GM18519 (cell line): ENCODE measurements at regions not wholly inside any gene's neighbourhood (a gene's known extent, or its start where the extent isn't known, plus 50 kb on each side); places are given as distances from the start of the nearest gene placed in this dataset.
"Not testable (repeated sequence)": the region's sequence is repeated elsewhere in the genome, so short reads cannot be mapped to it uniquely, and the experiment has no call there.

Source experiments
- ATAC-seq: cut with Tn5 transposase; IDR thresholded peaks from one replicate; pipeline ENCODE4 v1.9.1; 2021; ENCODE audit warnings: mild to moderate bottlenecking, moderate library complexity; ENCODE audit not compliant: unreplicated experiment, low FRiP score

GRCh38 chr4:187098429-187098828 is 374.8 kb upstream of the FAT1 start:
- no peak for ATAC-seq

- ATAC-seq, result no peak
These were observed 379.7 kb upstream of the FAT1 start for GRCh38 chr4:187103351-187103750.

DNA sequence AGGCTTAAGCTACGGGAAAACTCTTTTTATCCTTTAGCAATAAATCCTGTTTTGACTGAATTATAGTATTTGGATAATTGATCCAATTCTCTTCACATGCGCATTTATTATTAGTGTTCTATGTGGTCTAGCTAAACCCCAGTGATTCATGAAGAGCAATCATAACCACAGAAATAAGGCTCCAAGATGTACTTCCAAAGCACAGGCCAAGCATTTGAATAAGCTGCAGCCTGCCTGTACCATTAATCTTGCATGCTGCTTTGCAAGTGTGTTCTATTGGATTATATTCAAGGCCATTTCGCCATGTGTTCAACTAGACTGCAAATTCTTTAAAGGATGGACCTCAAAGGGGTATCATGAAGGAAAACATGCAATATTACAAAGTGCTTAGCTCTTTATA is 385.2 kb upstream of the FAT1 start:
- no peak for ATAC-seq

DNA sequence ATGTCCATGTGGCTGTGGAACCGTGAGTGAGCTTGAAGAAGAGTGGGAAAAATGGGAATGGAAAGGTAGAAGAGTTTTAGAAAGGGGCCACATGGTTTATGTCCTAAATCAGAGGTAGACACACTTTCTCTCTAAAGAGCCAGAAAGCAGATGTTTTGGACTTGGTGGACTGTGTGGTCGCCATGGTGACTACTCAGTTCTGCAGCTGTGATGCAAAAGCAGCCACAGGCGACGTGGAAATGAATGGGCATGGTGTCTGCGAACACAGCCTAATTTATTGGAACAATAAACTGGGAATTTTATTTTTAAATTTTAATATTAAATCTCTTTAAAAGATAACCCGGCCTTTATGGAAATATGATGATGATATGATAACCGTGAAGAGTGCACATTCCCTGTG is 386.0 kb upstream of the FAT1 start:
- ATAC-seq, result no peak

DNA sequence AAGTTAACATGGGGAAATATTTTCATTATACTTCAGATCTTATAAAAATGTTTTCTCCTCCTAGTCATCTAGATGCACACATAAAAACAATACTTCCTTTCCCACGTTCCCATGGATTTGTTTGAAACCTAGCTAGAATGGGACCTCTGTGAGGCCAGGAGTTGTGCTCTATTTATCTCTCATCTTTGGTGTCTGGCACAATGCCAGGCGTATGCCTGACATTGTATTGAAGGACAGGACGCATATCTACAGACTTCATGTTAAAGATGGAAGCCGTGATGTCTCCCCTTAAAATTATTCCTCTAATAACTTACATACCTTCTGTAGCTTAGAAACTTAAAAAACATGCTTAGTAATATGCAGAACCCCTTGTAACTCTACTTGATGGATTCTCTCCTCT is 394.5 kb upstream of the FAT1 start:
- no peak for ATAC-seq

- no peak for ATAC-seq
These were observed 395.0 kb upstream of the FAT1 start for GRCh38 chr4:187118602-187119120.

DNA sequence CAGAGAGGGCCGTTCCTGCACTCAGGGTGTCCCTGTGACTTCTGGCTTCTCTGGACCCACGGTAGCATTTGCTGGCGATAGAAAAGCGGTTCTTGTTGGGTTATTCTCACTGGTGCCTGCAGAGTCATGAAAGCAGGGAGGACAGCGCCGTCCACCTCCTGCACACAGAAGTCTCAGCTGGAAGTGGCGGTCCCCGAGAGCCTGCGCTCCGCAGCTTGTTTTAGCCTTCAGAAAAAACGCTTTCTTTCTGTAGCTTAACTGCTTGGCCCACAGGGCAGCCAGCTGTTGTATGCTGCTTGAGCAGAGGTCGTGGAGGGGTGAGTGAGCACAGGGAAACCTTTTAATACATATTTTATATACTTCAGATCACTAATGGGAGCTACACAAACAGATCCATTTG is 400.7 kb upstream of the FAT1 start:
- ATAC-seq, result no peak

- no peak for ATAC-seq
These were observed 401.4 kb upstream of the FAT1 start for GRCh38 chr4:187125062-187125461.

DNA sequence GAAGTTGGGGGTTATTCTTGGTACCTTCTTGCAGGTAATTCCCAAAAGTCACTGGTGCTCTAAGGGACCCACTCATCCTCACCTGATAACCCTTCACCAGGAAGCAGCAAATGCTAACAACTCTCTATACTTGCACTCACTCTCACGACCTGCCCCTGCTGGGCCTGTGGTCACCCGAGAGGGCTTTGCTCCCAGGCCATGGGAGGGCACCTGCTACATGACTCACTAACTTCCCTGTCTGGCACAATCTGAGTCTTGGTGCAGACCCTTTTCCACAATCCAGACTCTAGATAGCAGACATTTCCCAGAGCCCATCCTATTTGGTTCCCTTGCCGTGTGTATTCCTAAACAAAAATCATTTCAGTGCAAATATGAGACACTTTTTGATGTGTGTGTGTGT is 403.8 kb upstream of the FAT1 start:
- ATAC-seq, result no peak

DNA sequence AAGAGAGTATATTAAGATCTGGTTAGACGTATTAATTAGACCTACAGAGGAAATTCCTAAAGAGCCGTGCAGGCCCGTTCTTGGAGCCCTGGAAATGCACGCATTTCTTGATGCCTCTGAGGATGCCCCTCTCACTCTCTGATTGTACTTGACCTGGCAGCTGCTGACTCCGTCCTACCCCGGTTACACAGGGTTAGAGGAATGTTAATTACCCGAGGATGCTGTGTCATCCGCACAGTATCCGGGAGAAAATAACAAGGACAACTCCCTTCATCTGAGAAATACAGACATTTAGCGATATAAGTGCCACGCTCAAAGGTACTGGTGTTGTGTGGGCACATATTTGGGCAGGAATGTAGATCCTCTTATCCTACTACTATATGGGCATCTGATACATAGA is 404.6 kb upstream of the FAT1 start:
- ATAC-seq, result no peak

DNA sequence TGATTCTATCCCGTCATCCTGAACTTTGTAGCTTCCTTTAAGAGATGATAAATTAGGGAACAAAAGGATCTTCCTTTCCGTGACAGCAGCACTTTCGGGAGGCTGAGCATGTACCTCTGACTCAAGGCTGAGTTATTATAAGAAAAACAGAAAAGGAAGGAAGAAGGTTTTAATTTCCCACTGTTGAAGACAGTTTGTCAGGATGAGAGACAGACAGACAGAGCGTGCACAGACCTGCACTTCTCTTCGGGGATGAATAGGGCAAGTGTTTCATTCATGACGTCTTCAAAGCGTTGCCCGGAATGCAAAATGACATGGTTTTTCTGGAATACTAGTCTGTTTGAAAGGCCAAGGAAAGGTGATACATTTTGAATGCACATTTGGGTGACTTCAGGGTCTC is 405.3 kb upstream of the FAT1 start:
- ATAC-seq, result no peak

DNA sequence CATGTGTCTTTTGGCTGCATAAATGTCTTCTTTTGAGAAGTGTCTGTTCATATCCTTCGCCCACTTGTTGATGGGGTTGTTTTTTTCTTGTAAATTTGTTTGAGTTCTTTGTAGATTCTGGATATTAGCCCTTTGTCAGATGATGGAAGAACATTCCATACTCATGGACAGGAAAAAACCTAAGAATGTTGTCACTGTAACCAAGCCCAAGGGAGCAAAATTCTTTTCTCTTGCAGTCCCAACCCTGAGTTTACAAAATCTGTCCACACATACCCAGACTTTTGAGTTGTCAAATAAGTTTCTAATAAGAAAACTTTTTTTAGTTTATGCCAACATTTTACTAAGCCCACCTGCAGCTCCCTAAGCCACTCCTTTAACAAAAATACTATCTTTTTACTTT is 408.2 kb upstream of the FAT1 start:
- ATAC-seq, result not testable (repeated sequence)

DNA sequence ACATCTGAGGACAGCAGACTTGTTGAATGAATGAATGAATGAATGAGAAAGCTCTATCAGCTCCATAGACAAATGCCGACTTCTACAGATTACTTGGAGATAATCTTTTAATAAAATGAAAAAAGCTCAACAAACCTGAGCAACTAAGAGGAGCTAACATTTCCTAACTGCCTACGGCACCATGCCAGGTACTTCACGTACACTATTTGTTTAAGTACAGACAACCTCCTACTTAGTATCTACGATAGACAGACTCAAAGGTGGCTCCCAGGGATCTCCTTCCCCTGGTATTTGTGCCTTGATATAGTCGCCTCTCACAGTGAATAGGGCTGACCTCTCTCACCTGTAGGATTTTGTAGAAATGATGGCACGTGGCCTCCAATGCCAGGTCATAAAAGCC is 412.2 kb upstream of the FAT1 start:
- ATAC-seq, result no peak

DNA sequence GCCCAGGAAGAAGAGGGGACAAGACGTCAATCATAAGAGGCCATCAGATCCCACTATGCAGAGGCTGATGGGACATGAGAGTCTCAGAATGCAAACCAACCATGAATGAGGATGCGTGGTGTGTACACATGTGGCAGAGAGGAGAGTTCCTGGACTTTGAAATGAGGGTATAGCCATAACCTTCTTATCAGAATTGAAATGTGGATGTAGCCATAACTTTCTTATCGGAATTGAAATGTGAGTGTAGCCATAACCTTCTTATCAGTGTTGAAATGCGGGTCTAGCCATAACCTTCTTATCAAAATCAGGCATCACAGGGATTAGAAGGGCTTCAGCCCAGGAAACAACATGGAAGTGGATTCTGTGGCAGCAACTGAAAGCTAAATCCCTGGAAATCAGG is 415.5 kb upstream of the FAT1 start:
- ATAC-seq, result no peak

- no peak for ATAC-seq
These were observed 417.4 kb upstream of the FAT1 start for GRCh38 chr4:187141101-187141500.

- ATAC-seq, result no peak
These were observed 425.7 kb upstream of the FAT1 start for GRCh38 chr4:187149229-187149945.

DNA sequence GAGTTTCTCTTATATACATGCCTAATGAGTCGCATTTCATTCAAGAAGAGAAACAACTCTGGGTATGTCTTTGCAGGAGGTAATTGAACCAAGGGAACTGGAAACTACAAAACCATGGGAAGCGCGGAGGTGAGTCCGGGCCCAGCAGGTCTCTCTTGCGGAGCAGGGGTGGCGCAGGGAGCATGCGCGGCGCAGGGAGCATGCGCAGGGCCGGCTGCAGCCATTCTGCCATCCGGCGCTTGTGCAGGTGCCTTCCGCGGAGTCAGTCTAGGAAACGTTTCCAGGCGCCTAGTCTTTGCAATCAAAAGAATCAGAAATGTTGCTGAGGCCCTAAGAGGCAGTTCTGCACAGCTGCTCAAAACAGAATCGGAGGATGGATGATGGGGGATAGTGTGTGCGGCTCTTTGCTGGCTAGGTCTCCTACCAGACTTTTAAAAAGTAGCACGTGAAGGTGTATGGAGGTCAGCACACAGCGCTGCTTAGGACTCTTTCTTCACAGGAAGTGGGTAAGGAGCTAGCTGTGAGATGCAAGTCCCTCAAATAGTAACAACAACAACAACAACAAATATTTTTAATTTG is 433.8 kb upstream of the FAT1 start:
- no peak for ATAC-seq

DNA sequence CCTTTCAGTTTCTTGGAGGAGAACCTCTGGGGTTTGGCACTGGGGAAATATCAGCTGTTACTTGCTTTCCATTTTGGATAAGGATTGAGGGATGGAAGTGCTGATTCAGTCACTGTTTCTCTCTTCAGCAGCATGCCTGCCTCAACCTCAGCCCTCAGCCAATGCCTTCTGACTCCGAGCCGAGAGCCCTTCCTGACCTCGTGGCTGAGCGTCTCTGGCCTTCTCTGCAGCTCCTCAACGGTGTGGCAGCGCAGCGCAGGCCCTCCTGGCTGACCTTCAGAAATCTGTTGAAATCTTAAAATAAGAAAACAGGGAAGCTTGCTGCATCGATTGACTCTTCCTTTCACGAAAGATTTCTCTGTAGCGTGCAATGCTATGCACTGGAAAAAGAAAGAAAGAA is 434.3 kb upstream of the FAT1 start:
- ATAC-seq, result no peak

DNA sequence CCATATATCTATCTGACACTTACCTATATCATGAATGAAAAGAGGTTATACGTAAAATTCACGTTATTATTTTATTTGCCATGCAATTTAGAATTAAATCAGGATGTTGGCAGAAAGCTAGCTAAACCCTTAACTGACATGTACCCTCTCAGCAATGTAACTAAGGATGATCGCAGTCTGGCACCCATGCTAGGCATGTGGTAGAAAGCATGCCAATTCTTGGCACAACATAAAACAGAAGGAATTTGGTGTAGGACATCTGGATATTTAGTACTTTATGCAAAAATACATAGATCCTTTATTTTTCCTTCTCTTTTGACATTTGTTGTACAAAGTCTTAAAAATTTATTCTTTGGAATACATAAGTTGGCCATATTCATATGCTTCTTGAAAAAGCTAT is 436.8 kb upstream of the FAT1 start:
- no peak for ATAC-seq

- ATAC-seq, result no peak
These were observed 443.3 kb upstream of the FAT1 start for GRCh38 chr4:187166886-187167512.

- ATAC-seq, result no peak
These were observed 448.2 kb upstream of the FAT1 start for GRCh38 chr4:187171706-187172339.
